Stimulated activated CD4-positive, alpha-beta T cell treated with anti-CD3 and anti-CD28 coated beads, Interleukin-1b, Interleukin-23, amount 100 ng/mL, for 4 hours (primary cell): ENCODE measurements at regions not wholly inside any gene's neighbourhood (a gene's known extent, or its start where the extent isn't known, plus 50 kb on each side); places are given as distances from the start of the nearest gene placed in this dataset.

ENCODE experiments used
- DNase-seq, 2 donors: peaks; one replicate each; pipeline ENCODE4 v3.0.0-alpha.2; 2020; ENCODE audit warnings: low read depth in 2 of 2

DNA sequence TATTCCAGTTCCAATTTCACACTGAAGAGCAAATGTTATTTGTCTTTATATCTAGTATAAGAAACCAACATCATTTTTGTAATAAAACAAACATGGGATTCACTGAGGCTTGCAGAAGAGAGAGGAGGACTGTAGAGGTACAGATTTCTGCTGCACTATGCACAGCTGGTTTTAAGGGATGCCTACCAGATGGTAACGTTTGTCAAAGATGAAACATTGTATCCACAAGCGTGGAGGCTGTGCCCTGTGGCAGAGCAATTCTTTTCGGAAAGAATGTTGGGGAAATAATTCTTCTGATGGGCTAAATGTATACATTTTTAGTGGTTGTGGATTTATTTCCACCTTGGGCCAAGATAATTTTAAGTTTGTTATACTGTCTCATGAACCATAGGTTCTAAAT, 272.4 kb downstream of the DUSP10 start:
- DNase-seq: no peak

DNA sequence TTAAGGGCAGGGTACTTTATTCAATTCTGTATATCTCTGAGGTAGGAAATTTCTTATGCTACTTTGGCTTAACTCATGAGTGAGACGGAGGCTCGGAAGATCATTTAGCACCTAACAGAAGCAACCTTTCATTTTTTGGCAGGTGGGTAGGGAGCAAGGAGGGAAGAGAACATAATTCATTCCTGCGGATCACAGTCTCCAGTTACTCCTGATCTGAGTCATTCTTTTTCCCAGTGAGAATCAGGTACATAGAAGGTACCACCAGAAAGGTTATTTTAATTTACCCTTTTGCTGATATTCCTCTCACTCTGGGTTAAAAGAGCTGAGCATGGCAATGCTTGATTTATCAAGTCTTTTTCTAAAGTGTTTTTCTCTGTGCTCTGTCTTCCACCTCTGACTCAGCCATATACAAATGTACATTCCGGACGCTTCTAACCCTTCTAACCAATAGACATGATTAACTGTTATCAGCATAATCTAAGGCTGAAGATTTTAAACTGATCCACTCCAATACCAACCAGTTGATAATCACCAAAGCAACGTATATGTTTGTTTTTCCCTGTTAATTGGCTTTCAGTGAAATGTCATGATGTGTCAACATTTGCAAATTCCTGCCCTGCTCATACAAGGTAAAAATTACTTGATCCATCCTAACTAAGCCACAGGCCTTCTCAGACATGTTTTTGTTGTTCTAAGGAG, 271.7 kb downstream of the DUSP10 start:
- no peak for DNase-seq

DNA sequence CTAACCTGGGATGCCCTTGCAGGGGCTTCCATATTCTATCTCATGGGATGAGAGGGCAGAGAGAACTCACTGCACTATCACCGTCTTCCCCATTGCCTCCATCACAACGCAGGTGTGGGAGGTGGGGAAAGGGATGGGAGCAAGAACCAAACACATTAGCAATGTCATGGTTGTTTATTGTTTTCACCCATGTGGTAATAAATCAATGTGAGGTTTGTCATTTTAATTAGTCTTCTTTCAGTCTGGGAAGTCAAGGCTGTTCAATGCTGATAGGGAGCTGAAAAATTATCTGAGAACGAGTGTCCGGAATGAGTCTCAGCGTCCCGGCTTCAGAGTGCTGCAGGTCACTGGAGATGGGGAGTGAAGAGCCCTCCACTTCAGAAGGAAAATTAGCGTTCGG, 268.5 kb downstream of the DUSP10 start:
- no peak for DNase-seq

DNA sequence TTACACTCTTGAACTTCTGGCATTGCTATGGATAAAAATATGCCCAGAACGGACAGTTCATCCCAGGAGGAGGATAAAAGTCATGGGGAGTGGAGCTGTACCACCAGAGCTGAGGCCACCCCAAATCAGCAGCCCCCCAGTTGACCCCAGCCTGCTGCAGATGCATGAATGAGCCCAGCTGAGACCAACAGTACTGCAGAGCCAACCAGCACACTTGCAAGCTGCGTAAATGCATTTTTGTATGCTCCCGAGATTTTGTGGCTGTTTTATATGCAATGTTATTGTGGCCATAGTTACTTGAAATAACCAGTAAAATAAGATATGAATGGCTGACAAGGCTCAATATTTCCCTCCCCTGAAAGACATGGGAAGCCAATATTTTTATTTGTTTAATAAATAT, 264.6 kb downstream of the DUSP10 start:
- no peak for DNase-seq

DNA sequence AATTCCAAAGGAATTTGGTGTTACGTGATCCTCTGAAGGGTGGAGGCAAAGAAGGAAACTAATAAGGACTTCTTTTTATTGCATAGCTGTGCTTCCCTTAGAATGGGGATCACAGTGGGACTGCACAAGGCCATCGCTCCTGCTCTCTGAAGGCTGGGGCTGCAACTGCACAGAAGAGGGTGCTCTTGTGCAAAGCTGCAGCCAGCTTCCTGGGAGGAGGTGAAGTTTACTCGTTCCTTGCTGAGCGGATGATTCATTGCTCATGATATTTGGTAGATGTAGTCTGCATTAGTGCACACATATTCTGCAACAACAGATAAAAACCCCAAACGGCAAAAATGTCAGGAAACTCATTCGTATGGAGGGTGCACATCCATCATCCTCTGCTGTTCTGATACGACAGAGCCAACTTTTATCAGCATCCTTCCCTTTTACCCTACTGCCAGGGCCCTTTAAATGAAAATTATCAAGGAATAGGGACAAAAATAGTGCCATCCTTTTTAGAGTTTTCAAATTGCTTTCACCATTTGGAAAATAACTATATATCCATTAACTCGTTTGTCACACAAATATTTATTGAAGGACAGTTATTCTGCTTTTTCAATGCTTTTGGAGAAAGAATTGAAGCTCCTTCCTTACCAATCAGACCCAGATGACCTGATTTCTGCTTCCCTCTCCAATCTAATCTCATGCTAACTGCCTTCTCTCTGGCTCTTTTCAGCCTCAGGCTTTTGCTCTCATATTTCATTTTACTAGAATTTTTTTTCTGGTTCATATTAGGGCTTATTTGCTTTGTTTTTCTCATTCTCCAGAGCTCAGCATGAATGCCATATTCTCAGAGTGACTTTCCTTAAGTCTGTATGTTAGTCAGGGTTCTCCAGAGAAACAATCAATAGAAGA, 263.6 kb downstream of the DUSP10 start:
- peak; percentile 25 to 47 for DNase-seq

DNA sequence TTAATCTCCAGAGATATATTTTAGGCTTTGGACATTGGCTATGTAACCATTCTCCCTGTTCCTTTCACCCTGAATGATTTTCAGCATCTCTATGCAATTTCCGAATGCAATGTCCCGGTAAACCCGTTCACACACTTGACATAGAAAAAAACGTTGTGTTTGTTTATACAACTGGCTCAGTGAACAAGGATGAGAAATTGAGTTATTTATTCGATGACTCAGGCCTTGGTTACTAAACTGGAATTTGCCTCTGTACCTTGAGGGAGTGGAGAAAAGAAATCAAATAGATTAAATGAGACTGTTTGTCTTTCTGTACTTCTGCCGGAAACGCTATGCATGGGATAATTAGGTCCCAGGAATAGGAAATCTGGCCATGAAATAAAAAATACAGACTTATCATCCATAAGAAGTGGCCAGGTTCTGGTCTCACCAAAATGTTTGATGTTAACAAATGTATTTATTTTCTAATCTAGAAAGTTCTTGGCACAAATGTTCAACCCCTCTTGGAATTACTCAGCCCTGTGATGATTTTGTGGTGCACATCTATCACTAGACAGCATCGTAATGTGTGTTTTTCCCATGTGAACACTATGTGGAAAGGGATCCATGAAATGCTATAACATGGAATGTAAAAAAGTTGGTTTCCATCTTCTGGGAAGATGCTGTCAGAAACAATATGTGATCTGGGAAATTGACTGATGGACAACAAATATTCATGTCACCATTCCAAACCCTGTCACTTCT, 253.9 kb downstream of the DUSP10 start:
- no peak for DNase-seq

DNA sequence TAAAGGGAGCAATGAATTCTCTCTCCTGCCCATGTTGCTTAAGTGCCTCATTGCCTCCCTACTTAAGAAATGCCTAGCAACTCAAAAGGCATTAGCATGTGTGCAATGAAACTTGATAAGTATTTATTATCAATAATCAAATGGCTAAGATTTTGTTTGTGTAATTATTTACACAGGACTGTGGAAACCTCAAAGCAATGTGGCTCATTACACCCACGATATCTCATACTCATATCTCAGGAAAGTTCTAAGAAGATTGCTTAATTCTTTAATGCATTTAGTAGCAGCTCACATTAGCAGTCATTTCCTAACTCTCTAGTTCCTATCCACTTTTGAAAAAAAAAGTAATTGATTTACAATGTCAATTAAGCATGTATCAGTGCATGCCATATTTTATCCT, 253.3 kb downstream of the DUSP10 start:
- no peak for DNase-seq

DNA sequence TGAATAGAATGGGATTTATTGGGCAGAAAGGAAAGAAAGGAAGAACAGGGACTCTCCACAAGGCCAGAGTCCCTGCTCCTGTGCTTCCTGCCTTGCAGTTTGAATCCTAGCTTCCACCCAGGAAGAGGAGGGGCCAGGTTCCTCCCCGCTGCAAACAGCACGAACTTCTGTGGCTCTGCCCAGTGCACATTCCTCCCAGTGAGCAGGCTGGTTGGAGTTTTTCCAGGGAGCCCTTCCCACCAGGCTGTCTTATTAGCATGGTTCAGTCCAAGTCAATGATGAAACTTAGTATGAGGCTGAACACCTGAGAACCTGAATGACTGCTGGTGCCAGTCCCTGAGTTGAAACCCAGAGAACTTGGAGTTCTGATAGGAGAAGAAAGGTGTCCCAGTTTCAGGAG, 247.2 kb downstream of the DUSP10 start:
- DNase-seq: no peak

DNA sequence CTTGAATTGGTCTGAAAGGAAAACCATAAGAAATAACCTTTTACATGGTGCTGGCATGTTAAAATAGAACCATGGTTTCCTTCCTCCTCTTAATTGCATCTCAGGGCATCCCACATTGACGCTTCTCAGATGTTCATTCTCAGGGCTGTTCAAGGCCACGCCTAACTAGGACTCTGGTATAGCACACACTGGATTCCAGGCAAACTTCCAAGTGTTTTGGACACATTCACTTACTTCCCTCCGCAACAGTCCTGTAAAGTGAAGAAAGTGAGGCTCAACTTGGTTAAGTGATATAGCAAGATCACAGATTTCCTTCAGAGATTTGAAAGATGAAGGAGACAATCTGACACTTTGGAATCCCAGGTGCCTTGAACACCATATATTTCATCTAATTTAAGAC, 244.8 kb downstream of the DUSP10 start:
- DNase-seq: no peak

DNA sequence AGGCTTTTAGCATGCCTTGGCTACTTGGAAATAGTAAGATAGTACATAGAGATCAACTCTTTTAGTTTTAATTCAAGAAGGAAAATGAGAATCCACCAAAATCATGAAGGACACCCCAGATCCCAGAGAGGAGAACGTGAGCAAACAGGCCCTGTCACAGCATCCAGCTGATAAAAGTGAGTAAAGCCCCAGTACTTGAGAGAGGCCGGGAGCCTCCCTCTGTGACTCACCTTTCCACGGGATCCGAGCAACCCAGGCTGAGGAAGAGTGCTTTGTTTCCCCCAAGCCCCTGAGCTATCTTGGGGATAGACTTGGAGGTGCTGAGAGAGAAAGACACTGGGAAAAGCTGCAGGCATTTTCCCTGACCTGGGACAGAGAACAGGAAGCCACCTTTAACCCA, 238.6 kb downstream of the DUSP10 start:
- no peak for DNase-seq

DNA sequence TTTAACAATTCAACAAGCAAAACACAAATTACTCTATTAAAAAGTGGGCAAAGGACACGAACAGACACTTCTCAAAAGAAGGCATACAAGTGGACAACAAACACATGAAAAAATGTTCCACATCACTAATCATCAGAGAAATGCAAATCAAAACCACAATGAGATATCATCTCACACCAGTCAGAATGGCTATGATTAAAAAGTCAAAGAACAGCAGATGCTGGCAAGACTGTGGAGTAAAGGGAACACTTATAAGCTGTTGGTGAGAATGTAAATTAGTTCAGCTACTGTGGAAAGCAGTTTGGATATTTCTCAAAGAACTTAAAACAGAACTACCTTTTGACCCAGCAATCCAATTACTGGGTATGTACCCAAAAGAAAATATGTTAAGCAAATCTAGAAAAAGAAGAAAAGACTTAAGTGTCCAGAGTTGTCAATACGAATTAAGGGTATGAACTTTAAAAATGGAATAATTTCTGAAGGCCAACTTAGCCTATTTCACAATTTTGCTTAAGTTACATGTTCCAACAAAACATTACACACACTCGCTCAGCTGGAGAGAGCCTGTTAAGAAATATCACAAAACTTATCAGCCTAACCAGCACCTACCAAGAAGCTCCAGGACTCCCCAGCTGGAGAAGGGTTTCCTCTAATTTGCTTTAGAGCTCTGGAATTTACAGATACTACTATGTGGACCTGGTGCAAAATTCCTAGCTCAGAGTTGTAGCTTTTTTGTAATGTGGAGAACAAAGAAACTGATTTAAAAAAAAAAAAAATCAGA, 232.1 kb downstream of the DUSP10 start:
- no peak for DNase-seq

DNA sequence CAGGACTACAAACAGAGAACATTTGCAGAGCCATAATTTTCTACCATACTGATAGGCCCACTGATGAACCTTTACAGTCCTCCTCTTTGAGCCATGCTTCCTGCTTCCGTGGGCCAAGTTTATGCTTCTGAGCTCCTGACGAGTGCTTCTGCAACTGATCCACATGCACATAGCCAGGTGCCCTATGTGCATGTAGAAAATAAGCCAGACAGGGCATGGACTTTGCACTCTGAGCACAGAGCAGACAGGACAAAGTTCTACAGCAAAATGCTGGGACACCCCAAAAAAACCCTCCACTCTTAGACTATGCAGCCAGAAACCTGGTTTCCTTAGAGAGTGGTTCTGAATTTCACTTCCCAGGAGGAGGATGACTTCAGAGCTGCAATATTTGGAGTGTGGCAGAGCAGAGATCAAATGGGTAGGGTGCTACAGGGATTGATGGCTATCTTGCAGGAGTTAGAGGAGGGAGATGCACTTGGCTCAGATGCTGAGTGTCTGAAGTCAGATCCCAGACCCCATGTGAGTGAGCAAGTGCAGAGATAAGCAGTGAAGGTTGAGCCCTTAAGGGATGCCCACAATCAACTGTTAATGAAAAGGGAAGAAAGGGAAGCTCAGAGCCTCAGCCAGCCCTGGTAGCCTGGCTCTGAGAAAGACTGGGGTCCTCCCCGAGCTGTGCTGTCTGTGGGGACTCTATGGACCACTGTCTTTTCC, 230.9 kb downstream of the DUSP10 start:
- no peak for DNase-seq

DNA sequence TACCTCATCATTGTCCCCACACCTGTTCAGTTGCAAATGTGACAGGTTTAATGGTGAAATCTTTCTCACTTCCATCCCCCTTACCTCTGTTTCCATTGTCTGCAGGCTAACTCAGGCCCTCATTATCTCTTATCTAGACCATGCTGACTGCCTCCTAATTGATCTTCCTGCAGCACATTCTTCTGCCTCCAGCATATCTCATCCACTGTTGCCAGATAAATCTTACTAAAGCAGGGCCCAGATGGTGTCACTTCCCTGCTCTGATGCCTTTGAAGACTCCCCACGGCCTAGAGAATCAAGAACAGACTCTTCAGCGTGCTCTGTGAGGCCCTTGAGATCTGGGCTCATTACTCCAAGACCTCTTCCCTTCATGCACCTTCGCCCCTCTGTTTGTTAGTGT, 230.1 kb downstream of the DUSP10 start:
- DNase-seq: no peak

DNA sequence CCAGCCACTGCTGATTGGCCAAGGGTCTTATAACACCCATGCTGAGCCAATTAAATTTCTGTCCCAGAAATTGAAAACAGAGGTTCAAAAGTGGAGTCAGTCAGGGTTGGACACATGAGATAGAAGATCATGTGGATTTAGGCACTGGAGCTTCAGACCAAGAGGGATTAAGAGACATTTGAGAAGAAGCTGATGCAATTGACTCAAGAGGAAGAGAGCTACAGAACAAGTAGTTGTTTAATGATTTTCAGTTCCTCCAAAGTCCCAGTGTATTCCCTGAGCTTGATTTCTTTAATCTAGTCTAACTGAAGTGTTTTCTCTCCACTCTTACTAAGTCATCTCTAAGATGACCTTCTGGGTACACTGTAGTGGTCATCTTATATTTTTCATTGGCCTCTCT, 227.1 kb downstream of the DUSP10 start:
- DNase-seq: no peak

DNA sequence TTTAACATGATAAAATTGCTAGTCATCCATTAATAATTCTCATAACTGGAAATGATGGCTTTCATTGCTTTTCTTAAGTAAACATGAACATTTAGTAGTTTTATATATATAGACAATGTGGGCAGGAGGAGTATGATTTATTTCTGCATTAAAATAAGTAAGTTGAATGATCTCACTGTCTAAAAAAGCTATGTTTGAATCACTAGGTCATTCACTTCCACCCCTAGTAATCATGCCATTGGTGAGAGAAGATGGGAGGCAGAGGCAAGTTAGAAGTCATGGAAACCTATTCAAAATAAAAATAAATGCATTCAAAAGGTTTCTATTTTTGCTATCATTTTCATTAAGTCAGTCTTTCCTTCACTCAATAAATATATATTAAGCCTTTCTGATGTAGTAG, 226.4 kb downstream of the DUSP10 start:
- DNase-seq: no peak

DNA sequence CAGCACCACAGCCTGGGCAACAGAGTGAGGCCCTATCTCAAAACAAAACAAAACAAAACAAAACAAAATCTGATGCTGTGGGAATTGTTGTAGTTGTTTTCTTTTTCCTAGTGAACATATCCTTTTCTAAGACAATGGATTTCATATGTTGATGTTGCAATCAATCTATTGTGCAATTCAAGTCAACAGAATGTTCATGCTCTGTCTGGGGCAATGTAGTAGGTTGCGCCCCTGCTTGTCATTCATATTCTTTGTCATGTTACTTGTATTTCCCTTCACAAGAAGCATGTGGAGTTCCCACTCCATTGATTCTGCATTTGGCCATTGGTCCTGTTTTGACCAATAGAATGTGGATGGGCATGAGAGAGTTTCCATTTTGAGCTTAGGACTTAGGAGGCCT, 223.9 kb downstream of the DUSP10 start:
- DNase-seq: no peak

DNA sequence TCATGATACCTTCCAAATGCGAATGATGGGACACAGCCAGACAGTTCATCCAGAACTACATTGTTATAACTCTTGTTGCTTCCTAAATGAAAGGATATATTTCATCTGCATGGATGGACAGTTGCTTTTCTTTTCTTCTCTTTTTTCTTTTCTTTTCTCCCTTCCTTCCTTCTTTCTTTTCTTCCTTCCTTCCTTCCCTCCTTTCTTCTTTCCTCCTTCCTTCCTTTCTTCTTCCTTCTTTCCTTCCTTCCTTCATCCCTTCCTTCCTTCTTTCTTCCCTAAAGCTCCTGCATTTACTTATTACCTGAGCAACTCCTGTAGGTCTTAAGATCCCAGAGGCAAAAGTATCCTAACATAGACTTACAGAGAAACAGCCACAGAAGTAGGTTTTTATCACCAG, 221.6 kb downstream of the DUSP10 start:
- DNase-seq: no peak

DNA sequence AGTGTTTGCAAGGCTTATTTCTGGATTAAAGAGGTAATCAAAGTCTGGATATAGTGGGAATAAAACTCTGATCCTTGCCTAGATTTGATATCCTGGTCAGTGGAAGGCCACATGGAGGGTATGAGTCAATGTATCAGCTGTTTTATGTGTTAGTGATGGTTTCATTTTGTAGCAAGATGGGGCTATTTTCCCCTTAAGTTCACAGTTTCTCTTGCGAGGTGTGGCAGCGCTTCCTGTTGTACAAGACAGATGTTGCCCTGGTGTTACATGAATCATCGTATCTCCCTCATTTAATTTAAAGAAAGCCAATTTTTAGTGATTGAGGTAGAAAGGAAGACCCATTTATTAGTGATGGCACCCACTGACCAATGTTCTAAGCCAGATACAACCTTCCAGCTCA, 220.2 kb downstream of the DUSP10 start:
- no peak for DNase-seq

DNA sequence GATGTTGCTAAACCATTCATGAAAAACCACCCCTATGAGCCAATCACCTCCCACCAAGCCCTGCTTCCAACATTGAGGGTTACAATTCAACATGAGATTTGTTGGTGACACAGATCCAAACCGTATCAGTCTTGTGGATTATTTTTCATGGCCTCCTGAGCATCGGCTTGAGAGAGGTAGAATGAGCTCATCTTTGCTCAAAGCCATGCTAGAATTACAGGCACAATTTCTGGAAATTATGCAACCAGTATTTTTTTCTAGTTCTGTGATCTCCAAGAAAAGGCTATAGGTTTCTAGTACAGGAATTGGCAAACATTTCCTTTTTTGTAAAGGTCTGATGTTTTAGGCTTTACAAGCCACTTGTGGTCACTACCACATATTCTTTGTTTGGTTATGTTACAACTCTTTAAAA, 219.4 kb downstream of the DUSP10 start:
- DNase-seq: no peak

DNA sequence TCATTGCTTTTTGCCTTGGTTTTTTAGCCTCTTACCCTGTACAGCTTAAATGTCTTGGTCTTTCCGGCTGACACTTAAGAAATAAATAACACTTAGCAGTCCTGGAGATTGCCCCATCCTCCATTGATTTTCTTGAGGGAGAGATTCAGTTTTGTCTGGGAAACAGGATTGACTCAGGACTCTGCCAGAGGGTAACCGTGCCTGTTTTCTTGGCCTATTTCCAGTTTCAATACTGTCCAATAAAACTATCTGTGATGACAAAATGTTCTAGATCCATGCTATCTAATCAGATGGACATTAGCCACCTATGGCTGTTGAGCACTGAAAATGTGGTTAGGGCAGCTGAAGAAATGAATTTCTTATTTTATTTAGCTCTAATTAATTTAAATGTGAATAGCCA, 216.1 kb downstream of the DUSP10 start:
- DNase-seq: no peak

DNA sequence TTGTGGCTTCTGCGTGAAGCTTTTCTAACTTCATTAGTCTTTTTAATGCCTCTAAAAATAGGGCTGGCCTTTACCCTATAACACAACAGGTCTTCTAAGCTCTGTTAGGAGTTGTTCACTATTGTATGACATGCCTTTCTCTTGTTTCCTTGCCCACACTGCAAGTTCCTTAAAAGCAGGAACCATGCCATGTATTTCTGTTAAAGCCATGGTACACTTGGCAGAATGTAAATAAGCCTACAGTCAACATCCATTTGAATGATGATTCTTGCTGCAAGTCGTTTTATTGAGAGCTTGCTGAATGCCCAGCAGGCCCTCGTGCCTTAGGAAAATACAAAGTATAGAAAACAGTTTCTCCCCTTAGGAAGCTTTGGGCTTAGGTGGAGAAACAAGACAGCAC, 214.6 kb downstream of the DUSP10 start:
- no peak for DNase-seq
